Fibroblast of lung (primary cell): ENCODE measurements at regions not wholly inside any gene's neighbourhood (a gene's known extent, or its start where the extent isn't known, plus 50 kb on each side); places are given as distances from the start of the nearest gene placed in this dataset.

Experiments
- DNase-seq, 2 donors: peaks; one replicate each; pipeline versions ENCODE4 v3.0.0 to v3.0.0-alpha.2; 2010; ENCODE audit warnings: low read depth in 2 of 2
- H2AFZ ChIP-seq: 2 replicates; pipeline ENCODE4 v1.5.1; 2012; ENCODE audit warnings: low read length, control low read depth, inconsistent platforms
- H3K27ac ChIP-seq: 2 replicates; pipeline ENCODE4 v1.5.1; 2011; ENCODE audit warnings: low read length, control low read depth; ENCODE audit not compliant: insufficient read depth
- H3K27me3 ChIP-seq: 2 replicates; pipeline ENCODE4 v1.5.1; 2011; ENCODE audit warnings: mild to moderate bottlenecking, low read length; ENCODE audit not compliant: control insufficient read depth, insufficient read depth
- H3K36me3 ChIP-seq: 2 replicates; pipeline ENCODE4 v1.5.1; 2011; ENCODE audit warnings: low read length; ENCODE audit not compliant: control insufficient read depth, insufficient read depth
- H3K4me1 ChIP-seq: 2 replicates; pipeline ENCODE4 v1.5.1; 2011; ENCODE audit warnings: low read length; ENCODE audit not compliant: control insufficient read depth, insufficient read depth; ENCODE audit errors: extremely low read depth
- H3K4me2 ChIP-seq: 2 replicates; pipeline ENCODE4 v1.5.1; 2011; ENCODE audit warnings: low read length, control low read depth; ENCODE audit not compliant: insufficient read depth; ENCODE audit errors: extremely low read depth
- H3K4me3 ChIP-seq, 4 experiments: fragments of 200-600 bp in 1 of 4; sonication (generic) in 1 of 4; replicated peaks in 1 of 4; 2 replicates each; pipeline ENCODE4 v1.5.1; 2011 to 2016; ENCODE audit warnings: low read length in 4 of 4, low read depth in 3 of 4, mild to moderate bottlenecking in 3 of 4, control low read depth in 2 of 4, inconsistent platforms in 1 of 4, mixed read lengths in 1 of 4; ENCODE audit not compliant: insufficient read depth in 1 of 4; ENCODE audit errors: control extremely low read depth in 1 of 4
- H3K79me2 ChIP-seq: 2 replicates; pipeline ENCODE4 v1.5.1; 2012; ENCODE audit warnings: mild to moderate bottlenecking, low read length, inconsistent platforms; ENCODE audit not compliant: control insufficient read depth, insufficient read depth
- H3K9ac ChIP-seq: 2 replicates; pipeline ENCODE4 v1.5.1; 2011; ENCODE audit warnings: mild to moderate bottlenecking, low read length, control low read depth; ENCODE audit not compliant: insufficient read depth
- H3K9me3 ChIP-seq: 2 replicates; pipeline ENCODE4 v1.5.1; 2012; ENCODE audit warnings: low read depth, low read length; ENCODE audit not compliant: control insufficient read depth, insufficient read depth
- H4K20me1 ChIP-seq: 2 replicates; pipeline ENCODE4 v1.5.1; 2011; ENCODE audit warnings: low read length; ENCODE audit not compliant: control insufficient read depth, insufficient read depth; ENCODE audit errors: extremely low read depth
- EZH2 ChIP-seq: IDR thresholded peaks from 2 replicates; pipeline ENCODE4 v1.5.1; 2012; ENCODE audit warnings: low read length, control low read depth, mild to moderate bottlenecking; ENCODE audit errors: missing control alignments
- TF ChIP-seq, protein P1 (sequence below), 2 donors: IDR thresholded peaks in 1 of 2; conservative IDR thresholded peaks in 1 of 2; 1 replicate in 1 of 2; 2 replicates in 1 of 2; pipeline ENCODE4 v1.5.1; 2011 to 2012; ENCODE audit warnings: low read length in 2 of 2, control low read depth in 1 of 2, inconsistent platforms in 1 of 2, low read depth in 1 of 2, mild to moderate bottlenecking in 1 of 2

DNA sequence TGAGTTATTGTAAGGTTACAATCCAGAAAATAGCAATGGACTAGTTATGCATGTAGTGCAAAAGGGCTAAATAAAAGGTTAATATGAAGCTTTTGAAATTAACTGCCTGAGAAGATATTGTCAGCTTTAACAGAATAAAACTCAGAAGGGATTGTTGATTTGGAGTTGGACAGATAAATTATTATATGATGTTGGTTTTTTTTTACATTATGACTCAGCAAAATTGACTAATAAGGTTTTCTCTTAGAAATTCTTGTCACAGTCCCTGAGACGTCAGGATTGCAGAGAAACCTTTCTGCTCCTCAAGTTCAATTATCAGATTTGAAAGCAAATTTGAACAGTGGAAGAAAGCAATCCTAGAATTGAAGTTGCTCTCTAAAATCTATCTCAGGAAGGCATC, 946.9 kb downstream of the CBLN2 start:
- Histone ChIP-seq H3K79me2 (no peaks in the 10 kb centered on the region), H3K4me1 (peaks cover 2% of the 10 kb centered on the region), H4K20me1 (no peaks in the 10 kb centered on the region), H3K9me3 (no peaks in the 10 kb centered on the region), H3K4me3 (no peak overlapping the region), H3K4me2 (no peak overlapping the region), H2AFZ (no peak overlapping the region), H3K36me3 (no peaks in the 10 kb centered on the region), H3K27me3 (no peaks in the 10 kb centered on the region), H3K9ac (no peak overlapping the region), H3K27ac (no peak overlapping the region)
- peak in 1 of 2 donors; percentile 12 for DNase-seq
- TF ChIP-seq, protein P1, sequence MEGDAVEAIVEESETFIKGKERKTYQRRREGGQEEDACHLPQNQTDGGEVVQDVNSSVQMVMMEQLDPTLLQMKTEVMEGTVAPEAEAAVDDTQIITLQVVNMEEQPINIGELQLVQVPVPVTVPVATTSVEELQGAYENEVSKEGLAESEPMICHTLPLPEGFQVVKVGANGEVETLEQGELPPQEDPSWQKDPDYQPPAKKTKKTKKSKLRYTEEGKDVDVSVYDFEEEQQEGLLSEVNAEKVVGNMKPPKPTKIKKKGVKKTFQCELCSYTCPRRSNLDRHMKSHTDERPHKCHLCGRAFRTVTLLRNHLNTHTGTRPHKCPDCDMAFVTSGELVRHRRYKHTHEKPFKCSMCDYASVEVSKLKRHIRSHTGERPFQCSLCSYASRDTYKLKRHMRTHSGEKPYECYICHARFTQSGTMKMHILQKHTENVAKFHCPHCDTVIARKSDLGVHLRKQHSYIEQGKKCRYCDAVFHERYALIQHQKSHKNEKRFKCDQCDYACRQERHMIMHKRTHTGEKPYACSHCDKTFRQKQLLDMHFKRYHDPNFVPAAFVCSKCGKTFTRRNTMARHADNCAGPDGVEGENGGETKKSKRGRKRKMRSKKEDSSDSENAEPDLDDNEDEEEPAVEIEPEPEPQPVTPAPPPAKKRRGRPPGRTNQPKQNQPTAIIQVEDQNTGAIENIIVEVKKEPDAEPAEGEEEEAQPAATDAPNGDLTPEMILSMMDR (conservative IDR thresholded peaks at IDR 0.05 in 1 of 2, IDR thresholded peaks at IDR 0.05 in 1 of 2; ENCODE audit: low read depth in 1 of 2, low read length in 2 of 2), result no peak
- no peak for TF ChIP-seq EZH2

DNA sequence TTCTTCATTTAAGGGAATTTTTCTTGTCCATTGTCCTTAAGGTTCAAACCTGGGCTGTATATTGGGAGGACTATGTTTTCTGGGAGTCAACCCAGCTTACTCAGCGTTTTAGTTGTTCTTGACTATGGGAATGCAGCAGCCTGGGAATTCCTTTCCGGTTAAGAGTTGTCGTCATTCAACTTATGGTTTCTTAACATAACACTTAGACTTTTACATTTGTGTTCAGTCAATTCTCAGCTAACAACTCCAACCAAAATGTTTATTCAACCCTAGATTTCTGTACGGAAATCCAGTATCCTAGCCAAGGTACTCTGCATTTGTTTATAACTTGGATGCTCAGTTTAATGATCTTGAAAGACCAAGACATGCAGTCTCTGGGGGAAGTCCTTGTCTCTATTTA, 960.9 kb downstream of the CBLN2 start:
- Histone ChIP-seq H4K20me1 (no peaks in the 10 kb centered on the region), H3K4me1 (no peaks in the 10 kb centered on the region), H3K9me3 (no peaks in the 10 kb centered on the region), H3K27me3 (no peaks in the 10 kb centered on the region), H3K4me3 (peak overlapping the region in 1 of 4 experiments; percentile 44), H3K27ac (no peak overlapping the region), H3K36me3 (no peaks in the 10 kb centered on the region), H3K79me2 (no peaks in the 10 kb centered on the region), H3K9ac (no peak overlapping the region), H3K4me2 (no peak overlapping the region), H2AFZ (no peak overlapping the region)
- TF ChIP-seq EZH2, result no peak
- TF ChIP-seq, protein P1 (conservative IDR thresholded peaks at IDR 0.05 in 1 of 2, IDR thresholded peaks at IDR 0.05 in 1 of 2; ENCODE audit: low read depth in 1 of 2, low read length in 2 of 2), result no peak
- DNase-seq, result peak in 1 of 2 donors; percentile 77

DNA sequence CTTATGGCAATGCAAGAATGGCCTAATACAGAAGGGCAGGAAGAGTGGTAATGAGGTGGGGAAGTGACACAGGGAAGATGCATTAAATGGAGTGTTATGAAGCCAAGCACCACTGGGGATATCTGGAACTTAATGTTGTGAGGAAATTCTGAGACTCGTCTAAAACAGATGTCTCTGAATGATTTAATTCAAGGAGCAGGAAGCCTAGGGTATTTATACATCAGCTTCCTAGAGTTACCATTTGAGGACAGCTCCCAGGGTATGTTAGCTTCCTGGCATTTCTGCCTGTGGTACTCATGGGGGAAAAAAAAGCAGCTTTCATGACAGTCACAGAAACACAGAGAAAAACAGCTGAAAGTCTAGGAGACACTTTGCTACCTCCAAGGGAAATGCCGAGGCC, 989.5 kb downstream of the CBLN2 start:
- Histone ChIP-seq H4K20me1 (no peaks in the 10 kb centered on the region), H3K9me3 (no peaks in the 10 kb centered on the region), H2AFZ (no peak overlapping the region), H3K36me3 (no peaks in the 10 kb centered on the region), H3K27me3 (no peaks in the 10 kb centered on the region), H3K27ac (no peak overlapping the region), H3K4me3 (no peak overlapping the region), H3K4me2 (no peak overlapping the region), H3K79me2 (no peaks in the 10 kb centered on the region), H3K9ac (no peak overlapping the region), H3K4me1 (no peaks in the 10 kb centered on the region)
- TF ChIP-seq EZH2, result no peak
- TF ChIP-seq, protein P1 (conservative IDR thresholded peaks at IDR 0.05 in 1 of 2, IDR thresholded peaks at IDR 0.05 in 1 of 2; ENCODE audit: low read depth in 1 of 2, low read length in 2 of 2), result no peak
- DNase-seq, result no peak
